Hepatic stellate cell (primary cell): ENCODE measurements at regions not wholly inside any gene's neighbourhood (a gene's known extent, or its start where the extent isn't known, plus 50 kb on each side); places are given as distances from the start of the nearest gene placed in this dataset.

Source experiments
- DNase-seq: peaks from one replicate; pipeline ENCODE4 v3.0.0; 2011; ENCODE audit warnings: low spot score

- no peak for DNase-seq
Observed at GRCh38 chr7:54847921-54848320, 88.9 kb upstream of the SEC61G start.

- no peak for DNase-seq
Observed at GRCh38 chr7:54856856-54857255, 97.8 kb upstream of the SEC61G start.

GRCh38 chr7:54857294-54857693 is 98.3 kb upstream of the SEC61G start:
- DNase-seq = no peak

- DNase-seq = no peak
Observed at GRCh38 chr7:54858008-54858692, 99.1 kb upstream of the SEC61G start.

GRCh38 chr7:54859066-54859465 is 100.1 kb upstream of the SEC61G start:
- DNase-seq = no peak

GRCh38 chr7:54859545-54859944 is 100.5 kb upstream of the SEC61G start:
- DNase-seq = no peak

- DNase-seq = no peak
Observed at GRCh38 chr7:54860003-54860775, 101.2 kb upstream of the SEC61G start.

GRCh38 chr7:54860843-54861242 is 101.8 kb upstream of the SEC61G start:
- no peak for DNase-seq

- no peak for DNase-seq
Observed at GRCh38 chr7:54864663-54865062, 105.7 kb upstream of the SEC61G start.

GRCh38 chr7:54869523-54869922 is 110.5 kb upstream of the SEC61G start:
- no peak for DNase-seq

- no peak for DNase-seq
Observed at GRCh38 chr7:54874804-54875203, 115.8 kb upstream of the SEC61G start.

- DNase-seq = no peak
Observed at GRCh38 chr7:54877683-54878082, 118.7 kb upstream of the SEC61G start.

- no peak for DNase-seq
Observed at GRCh38 chr7:54878339-54878738, 119.3 kb upstream of the SEC61G start.

GRCh38 chr7:54879776-54880175 is 120.8 kb upstream of the SEC61G start:
- DNase-seq = no peak

GRCh38 chr7:54880326-54880989 is 121.4 kb upstream of the SEC61G start:
- no peak for DNase-seq

GRCh38 chr7:54881816-54882520 is 123.0 kb upstream of the SEC61G start:
- DNase-seq = no peak

GRCh38 chr7:54882694-54883093 is 123.7 kb upstream of the SEC61G start:
- DNase-seq = no peak

GRCh38 chr7:54883576-54883975 is 124.6 kb upstream of the SEC61G start:
- no peak for DNase-seq

GRCh38 chr7:54885285-54885684 is 126.3 kb upstream of the SEC61G start:
- DNase-seq = no peak

GRCh38 chr7:54888067-54888733 is 129.2 kb upstream of the SEC61G start:
- no peak for DNase-seq

- no peak for DNase-seq
Observed at GRCh38 chr7:54888734-54889082, 129.7 kb upstream of the SEC61G start.

- no peak for DNase-seq
Observed at GRCh38 chr7:54897891-54898290, 120.9 kb upstream of the EGFR start.
